ENCODE measurements at regions not wholly inside any gene's neighbourhood (a gene's known extent, or its start where the extent isn't known, plus 50 kb on each side); places are given as distances from the start of the nearest gene placed in this dataset.

- no peak for DNase-seq
Observed at GRCh38 chr4:138851391-138852335, 163.9 kb upstream of the NOCT start.

- DNase-seq = no peak
Observed at GRCh38 chr4:138845664-138846063, 169.9 kb upstream of the NOCT start.

DNA sequence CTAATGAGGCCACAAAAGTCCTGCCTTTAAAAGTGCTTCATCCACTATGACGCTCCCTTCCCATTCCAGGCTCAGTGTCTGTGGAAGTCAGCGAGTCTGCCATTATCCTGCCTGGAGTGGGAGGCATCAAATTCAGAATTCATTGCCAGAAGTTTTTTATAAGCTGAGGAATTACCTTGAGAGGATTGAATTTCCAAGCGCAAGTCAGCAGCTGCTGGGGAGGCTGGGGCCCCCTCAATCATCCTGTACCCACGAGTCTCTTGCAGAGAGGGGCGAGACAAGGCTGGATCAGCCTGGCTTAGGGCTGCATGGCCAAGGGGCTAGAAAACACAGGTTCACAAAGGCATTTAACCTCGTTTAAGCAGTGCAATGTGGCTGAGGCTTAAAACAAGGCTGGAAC is 170.5 kb upstream of the NOCT start:
- DNase-seq = no peak

- DNase-seq = no peak
Observed at GRCh38 chr4:138843616-138844015, 172.0 kb upstream of the NOCT start.

DNA sequence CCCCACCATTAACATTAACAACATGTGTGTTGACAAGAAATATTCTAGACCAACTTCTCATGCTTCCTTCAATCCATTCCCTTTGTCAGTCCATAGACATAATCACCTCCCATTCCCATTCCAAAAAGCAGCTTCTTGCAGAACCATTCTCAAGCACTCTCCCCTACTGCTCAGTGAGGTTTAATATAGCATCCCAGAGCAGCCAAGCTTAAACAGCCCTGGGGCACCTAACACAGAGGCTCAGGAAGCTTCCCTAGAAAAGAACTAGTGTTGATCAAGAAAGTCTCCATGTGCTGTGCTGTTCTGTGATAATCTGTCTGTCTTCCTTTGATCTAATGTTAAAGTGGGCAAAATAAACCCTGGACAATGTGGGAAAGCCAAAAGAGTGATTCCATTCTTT is 174.2 kb upstream of the NOCT start:
- DNase-seq = no peak

GRCh38 chr4:138838251-138838650 is 177.3 kb upstream of the NOCT start:
- no peak for DNase-seq

DNA sequence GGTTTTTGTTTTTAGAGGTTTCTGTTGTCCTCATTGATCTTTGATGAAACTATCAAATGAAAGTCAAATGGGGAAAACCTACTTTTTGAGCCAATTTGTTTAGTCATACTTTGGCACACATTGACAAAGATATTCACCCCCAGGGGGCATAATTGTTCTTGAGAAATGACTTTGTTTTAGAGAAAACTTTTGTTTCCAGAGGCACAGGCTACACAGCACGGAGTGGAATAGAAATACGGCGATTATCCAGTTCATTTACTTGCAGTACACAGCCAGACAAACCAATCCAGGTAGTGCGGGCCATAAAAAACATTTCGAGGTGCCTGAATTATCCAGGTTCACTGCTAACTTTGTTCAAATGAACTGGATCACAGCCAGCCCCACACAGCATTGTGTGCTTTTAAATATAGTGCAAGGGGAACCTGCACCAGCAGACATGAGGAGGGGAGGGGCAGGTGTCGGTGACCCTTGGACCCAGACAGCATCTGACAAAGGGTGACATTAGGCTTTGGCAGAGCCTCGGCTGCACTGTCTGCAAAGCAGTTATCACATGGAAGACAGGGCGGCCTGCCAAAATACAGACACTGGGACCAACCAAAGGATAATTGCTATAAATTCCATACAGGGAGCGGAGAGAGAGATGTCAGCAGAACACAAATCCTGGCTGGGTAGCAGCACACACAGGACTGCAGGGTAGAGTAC is 179.6 kb upstream of the NOCT start:
- DNase-seq = no peak

DNA sequence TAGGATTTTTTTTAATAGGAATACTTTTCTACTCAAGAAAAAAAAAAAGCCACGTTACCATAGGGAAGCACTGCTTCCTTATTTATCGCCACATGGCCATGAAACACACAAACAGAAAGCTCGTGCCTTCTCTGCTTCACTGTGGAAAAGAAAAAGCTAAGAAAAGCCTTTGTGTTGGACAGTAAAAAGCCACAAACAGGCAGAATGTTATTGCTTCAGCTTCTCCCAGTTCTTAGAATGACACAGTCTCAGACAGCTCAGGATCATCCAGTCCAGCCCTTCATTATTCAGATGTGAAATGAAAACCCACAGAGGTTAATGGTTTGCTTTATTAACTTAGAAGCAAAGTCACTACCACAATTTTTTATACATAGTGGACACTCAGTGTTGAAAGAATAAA is 181.6 kb upstream of the NOCT start:
- DNase-seq = no peak

GRCh38 chr4:138832563-138832962 is 183.0 kb upstream of the NOCT start:
- DNase-seq = no peak

DNA sequence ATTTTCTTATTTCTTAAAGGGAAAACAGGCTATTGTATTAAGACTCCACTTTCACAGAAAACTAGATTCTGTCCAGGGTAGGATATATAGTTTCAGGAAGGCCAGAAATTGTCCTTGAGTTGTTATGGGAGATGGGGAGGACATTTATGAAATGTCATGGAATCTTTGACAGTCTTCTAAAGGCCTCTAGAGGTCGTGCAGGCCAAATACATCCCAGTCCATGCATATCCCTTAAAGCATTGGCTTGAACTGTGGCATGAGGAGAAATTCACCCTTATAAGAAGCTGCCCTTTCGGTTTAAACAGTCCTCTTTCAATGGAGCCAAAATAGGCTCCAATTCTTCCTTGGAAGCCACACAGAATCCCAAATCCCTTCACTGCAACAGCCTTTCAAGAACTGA is 183.6 kb upstream of the NOCT start:
- DNase-seq = no peak

DNA sequence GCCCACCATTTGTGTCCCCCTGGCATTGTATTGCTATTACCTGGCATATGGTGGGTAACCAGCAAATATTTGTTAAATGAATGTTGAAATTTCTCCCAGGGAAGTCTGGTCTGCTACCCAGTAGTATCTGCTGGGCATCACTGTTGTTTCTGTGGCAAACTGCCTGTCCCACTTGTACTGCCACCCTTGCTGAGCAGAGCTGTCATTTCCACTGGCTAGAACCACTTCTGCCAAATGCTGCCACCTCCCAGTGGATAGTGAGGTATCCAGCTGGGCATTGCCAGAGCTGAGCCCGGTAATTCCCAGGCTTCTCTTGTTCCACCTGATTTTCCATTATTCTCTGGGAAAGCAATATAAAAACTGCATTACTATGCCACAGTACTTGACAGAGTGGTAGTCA is 186.7 kb upstream of the NOCT start:
- no peak for DNase-seq

DNA sequence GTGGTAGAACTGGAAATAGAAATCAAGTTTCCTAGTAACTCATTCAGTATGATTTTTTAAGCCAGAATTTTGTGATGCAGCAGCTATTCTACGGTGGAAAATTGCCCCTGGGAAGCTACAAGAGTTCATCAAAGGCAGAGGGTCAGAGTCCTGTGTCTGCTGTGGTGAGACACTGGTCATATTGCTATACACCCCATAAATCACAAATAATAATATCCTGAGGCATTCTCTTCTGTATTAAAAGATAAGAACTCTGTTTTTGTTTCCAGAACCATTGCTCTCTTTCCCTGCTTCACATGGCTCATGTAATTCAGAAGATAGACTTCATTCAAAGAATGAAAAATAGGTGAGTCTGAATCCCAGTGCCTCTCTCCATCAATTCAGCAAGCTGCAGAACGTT is 188.8 kb upstream of the NOCT start:
- DNase-seq = no peak

GRCh38 chr4:138826322-138826721 is 189.3 kb upstream of the NOCT start:
- DNase-seq = no peak

GRCh38 chr4:138821331-138821730 is 194.2 kb upstream of the NOCT start:
- no peak for DNase-seq

GRCh38 chr4:138816875-138817274 is 198.7 kb upstream of the NOCT start:
- DNase-seq = no peak

DNA sequence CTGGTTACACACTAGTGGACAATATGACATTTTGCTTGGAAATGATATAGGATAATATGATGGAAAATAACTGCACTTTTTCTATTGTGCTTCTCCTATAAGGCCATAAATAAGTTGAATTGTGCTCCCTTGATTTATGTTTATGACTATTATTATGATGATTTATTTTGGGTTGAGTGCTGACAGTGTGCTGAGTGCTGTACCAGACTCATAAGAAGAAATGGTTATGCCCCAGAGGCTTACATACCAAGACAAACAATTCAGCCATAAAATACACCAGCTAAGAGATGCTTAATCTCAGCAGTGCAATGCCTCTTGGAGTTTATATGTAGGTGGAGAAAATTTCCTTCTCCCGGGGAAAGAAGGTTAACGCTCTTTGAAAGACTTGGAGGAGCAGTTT is 199.8 kb upstream of the NOCT start:
- no peak for DNase-seq

DNA sequence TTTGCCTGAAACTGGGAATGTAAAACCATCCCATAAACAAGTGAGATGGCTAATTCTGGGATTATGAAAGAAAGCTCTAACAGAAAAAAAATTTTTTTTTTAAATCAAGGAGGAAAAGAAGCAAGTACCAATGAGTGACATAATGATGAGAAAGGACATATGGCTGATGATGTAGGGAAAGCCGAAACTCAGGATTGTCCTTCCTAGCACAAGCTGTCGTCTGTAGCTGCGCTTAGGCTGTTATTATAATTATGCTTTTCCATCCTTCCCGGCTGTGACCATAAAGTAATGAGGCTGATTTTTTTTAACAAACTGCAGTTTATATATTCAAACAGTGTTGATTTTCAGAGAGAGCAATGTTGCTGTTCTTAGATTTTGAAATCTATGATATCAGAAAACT is 209.8 kb upstream of the NOCT start:
- DNase-seq = no peak

DNA sequence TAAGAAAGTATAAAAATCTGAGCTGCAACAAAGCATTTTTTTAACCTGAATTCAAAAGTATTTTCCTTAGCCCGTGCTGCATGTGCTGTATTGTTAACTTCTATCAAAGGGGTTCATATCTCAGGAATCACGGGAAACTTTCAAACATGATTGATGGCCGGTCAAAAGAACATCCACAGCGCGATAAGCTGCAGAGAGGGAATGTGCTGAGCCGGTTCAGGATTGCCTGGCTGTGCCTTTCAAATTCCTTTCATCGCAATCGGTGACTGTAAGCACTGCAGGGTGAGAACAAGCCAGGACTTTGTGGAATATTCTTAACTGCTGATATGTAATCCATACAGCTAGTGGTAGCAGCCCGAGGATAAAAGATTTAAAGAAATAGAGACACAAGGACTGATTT is 210.9 kb upstream of the NOCT start:
- no peak for DNase-seq

- no peak for DNase-seq
Observed at GRCh38 chr4:138803051-138803450, 212.5 kb upstream of the NOCT start.

DNA sequence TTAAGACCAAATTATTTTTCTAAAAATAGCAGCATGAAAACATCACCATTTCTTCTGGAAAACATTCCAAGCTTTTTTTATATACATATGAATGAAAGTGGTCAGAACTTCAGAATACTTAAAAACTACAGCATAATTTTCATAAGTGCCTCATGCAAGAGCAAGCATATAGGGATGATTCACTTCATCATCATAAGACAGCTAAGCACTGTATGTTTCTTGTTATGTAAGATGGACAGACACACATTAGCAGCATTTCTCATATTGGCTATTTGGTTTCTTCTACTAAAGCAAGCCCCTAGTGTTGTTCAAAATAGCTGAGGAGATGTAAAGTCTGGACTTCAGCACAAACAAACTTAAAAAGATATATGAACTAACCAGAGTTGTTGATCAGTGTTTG is 213.1 kb upstream of the NOCT start:
- DNase-seq = no peak

DNA sequence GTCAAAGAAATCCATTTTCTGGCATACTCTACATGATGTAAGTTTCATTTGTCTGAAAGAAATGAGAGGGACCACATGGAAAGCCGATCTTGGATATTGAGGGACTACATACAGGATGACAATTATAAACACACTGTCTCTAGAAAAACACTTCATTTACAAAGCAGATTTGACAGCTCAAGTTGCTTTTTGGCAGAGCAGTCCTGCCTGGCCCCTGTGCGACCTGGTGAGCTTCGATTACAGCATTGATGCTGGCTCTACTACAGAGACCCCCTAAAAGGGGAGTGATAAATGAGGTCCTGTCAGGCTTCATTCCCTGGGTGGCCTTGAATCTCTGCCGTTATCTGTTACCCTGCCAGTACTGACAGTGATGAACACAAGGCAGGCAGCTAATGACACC is 215.2 kb upstream of the NOCT start:
- no peak for DNase-seq

GRCh38 chr4:138798404-138798803 is 217.2 kb upstream of the NOCT start:
- no peak for DNase-seq

GRCh38 chr4:138797646-138798045 is 217.9 kb upstream of the NOCT start:
- DNase-seq = no peak

DNA sequence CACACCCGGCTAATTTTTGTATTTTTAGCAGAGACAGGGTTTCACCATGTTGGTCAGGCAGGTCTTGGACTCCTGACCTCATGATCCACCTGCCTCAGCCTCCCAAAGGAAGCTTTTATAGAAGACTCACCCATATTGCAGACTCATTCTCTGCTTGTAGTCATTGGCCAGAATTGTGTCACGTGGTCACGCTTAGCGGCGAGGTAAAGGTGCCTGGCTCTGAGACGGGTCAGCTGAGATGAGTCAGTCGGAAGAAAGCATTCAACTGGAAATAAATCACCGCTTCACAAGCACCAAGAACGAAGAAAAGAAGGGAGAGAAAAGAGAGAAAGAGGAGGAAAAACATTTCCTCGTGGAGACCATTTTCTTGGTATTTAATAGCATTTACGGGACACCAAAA is 218.8 kb upstream of the NOCT start:
- no peak for DNase-seq
